Natural killer cell (primary cell): ENCODE measurements at regions not wholly inside any gene's neighbourhood (a gene's known extent, or its start where the extent isn't known, plus 50 kb on each side); places are given as distances from the start of the nearest gene placed in this dataset.

ENCODE experiments used
- ATAC-seq, 3 donors: fragments of 150-1000 bp in 2 of 3; fragments of 200-7000 bp in 1 of 3; cut with Tn5 transposase; 1 replicate in 1 of 3; 2 replicates in 2 of 3; pipeline ENCODE4 v1.10.0; 2021; ENCODE audit warnings: mild to moderate bottlenecking in 2 of 3, moderate library complexity in 2 of 3
- DNase-seq, 2 donors: peaks; one replicate each; pipeline versions ENCODE4 v3.0.0 to v3.0.0-alpha.2; 2013 to 2021; ENCODE audit warnings: mixed read lengths in 1 of 2
- H3K27ac ChIP-seq: one replicate; pipeline ENCODE4 v1.5.1; 2013; ENCODE audit warnings: mild to moderate bottlenecking, low read length
- H3K27me3 ChIP-seq: one replicate; pipeline ENCODE4 v1.6.1; 2013; ENCODE audit warnings: low read length; ENCODE audit not compliant: control insufficient read depth, insufficient read depth
- H3K36me3 ChIP-seq: one replicate; pipeline ENCODE4 v1.6.1; 2013; ENCODE audit warnings: low read length; ENCODE audit not compliant: control insufficient read depth, insufficient read depth
- H3K4me1 ChIP-seq: one replicate; pipeline ENCODE4 v1.6.1; 2013; ENCODE audit warnings: low read length; ENCODE audit not compliant: control insufficient read depth, insufficient read depth
- H3K4me3 ChIP-seq: one replicate; pipeline ENCODE4 v1.5.1; 2013; ENCODE audit warnings: low read length
- H3K9me3 ChIP-seq: one replicate; pipeline ENCODE4 v1.6.1; 2013; ENCODE audit warnings: low read length; ENCODE audit not compliant: control insufficient read depth, insufficient read depth
- H3K27ac Mint-ChIP-seq, 2 donors: one replicate each; pipeline ENCODE4 v1.8.0; 2022; ENCODE audit warnings: mild to moderate bottlenecking in 2 of 2, mixed read lengths in 2 of 2, moderate library complexity in 1 of 2
- H3K27me3 Mint-ChIP-seq, 2 donors: one replicate each; pipeline ENCODE4 v1.8.0; 2022; ENCODE audit warnings: low read depth in 2 of 2, mixed read lengths in 2 of 2
- H3K36me3 Mint-ChIP-seq: one replicate; pipeline ENCODE4 v1.8.0; 2022; ENCODE audit warnings: mixed read lengths
- H3K4me1 Mint-ChIP-seq, 2 donors: one replicate each; pipeline ENCODE4 v1.8.0; 2022; ENCODE audit warnings: mixed read lengths in 2 of 2
- H3K4me3 Mint-ChIP-seq: one replicate; pipeline ENCODE4 v1.8.0; 2022; ENCODE audit warnings: mild to moderate bottlenecking, moderate library complexity, mixed read lengths
- H3K9me3 Mint-ChIP-seq, 2 donors: one replicate each; pipeline ENCODE4 v1.8.0; 2022; ENCODE audit warnings: mixed read lengths in 2 of 2
- CTCF ChIP-seq: fragments of 200-600 bp; IDR thresholded peaks from one replicate; pipeline ENCODE4 v1.8.0; 2022; ENCODE audit warnings: antibody characterized with exemption
- WGBS: methylation state at CpG from one replicate; pipeline ENCODE4 v1.1.7; 2013; ENCODE audit warnings: missing lambda C conversion rate; ENCODE audit not compliant: insufficient coverage; 5-methylcytosine and 5-hydroxymethylcytosine counted together
- intact Hi-C: fragments of 100-400 bp; cut with micrococcal nuclease; formaldehyde crosslinking; loops from one replicate; pipeline ENCODE4 v1.14.2; 2022

- no peak overlapping the region for H3K27ac ChIP-seq
- DNase-seq (no peak), ATAC-seq (no peak)
- no peaks in the 10 kb centered on the region for H3K36me3 ChIP-seq
- Mint-ChIP-seq H3K9me3 (peaks cover 5% of the 10 kb centered on the region in 2 donors), H3K27me3 (no peaks in the 10 kb centered on the region), H3K4me1 (no peaks in the 10 kb centered on the region), H3K36me3 (no peaks in the 10 kb centered on the region), H3K27ac (no peak overlapping the region), H3K4me3 (no peak overlapping the region)
- no peak overlapping the region for H3K4me3 ChIP-seq
- H3K27me3 ChIP-seq = no peaks in the 10 kb centered on the region
- WGBS = 80% methylated on average over 1 of the region's 4 CpGs
- H3K9me3 ChIP-seq = peaks cover 2% of the 10 kb centered on the region
- intact Hi-C loops = no loop called here
- no peak for TF ChIP-seq CTCF
- no peaks in the 10 kb centered on the region for H3K4me1 ChIP-seq
These were observed 677.5 kb downstream of the ACTL7B start for GRCh38 chr9:108178318-108178717.

- Histone ChIP-seq H3K27me3 (no peaks in the 10 kb centered on the region), H3K36me3 (no peaks in the 10 kb centered on the region), H3K27ac (no peak overlapping the region), H3K4me1 (no peaks in the 10 kb centered on the region), H3K9me3 (no peaks in the 10 kb centered on the region), H3K4me3 (no peak overlapping the region)
- no peak for TF ChIP-seq CTCF
- 66% methylated on average over 2 of the region's 3 CpGs for WGBS
- H3K4me1 Mint-ChIP-seq = no peaks in the 10 kb centered on the region
- H3K27ac Mint-ChIP-seq = no peak overlapping the region
- H3K36me3 Mint-ChIP-seq = no peaks in the 10 kb centered on the region
- intact Hi-C loops = no loop called here
- H3K4me3 Mint-ChIP-seq = no peak overlapping the region
- H3K27me3 Mint-ChIP-seq = no peaks in the 10 kb centered on the region
- ATAC-seq (no peak), DNase-seq (no peak)
- H3K9me3 Mint-ChIP-seq = peaks cover 9% of the 10 kb centered on the region in 2 donors
These were observed 678.8 kb upstream of the KLF4 start for GRCh38 chr9:108168236-108168850.

- H3K27ac Mint-ChIP-seq = no peak overlapping the region
- no peak for DNase-seq
- intact Hi-C loops = no loop called here
- H3K4me1 ChIP-seq = no peaks in the 10 kb centered on the region
- no peaks in the 10 kb centered on the region for H3K27me3 Mint-ChIP-seq
- H3K9me3 ChIP-seq = no peaks in the 10 kb centered on the region
- no peak overlapping the region for H3K27ac ChIP-seq
- H3K4me3 Mint-ChIP-seq = no peak overlapping the region
- H3K9me3 Mint-ChIP-seq = peaks cover 9% of the 10 kb centered on the region in 2 donors
- no peak overlapping the region for H3K4me3 ChIP-seq
- no peaks in the 10 kb centered on the region for H3K36me3 Mint-ChIP-seq
- no peak for ATAC-seq
- TF ChIP-seq CTCF = no peak
- WGBS = 93% methylated on average over 5 of the region's 5 CpGs
- H3K36me3 ChIP-seq = no peaks in the 10 kb centered on the region
- H3K27me3 ChIP-seq = no peaks in the 10 kb centered on the region
- H3K4me1 Mint-ChIP-seq = no peaks in the 10 kb centered on the region
These were observed 677.7 kb upstream of the KLF4 start for GRCh38 chr9:108167136-108167900.
